ENCODE measurements at regions not wholly inside any gene's neighbourhood (a gene's known extent, or its start where the extent isn't known, plus 50 kb on each side); places are given as distances from the start of the nearest gene placed in this dataset.

DNA sequence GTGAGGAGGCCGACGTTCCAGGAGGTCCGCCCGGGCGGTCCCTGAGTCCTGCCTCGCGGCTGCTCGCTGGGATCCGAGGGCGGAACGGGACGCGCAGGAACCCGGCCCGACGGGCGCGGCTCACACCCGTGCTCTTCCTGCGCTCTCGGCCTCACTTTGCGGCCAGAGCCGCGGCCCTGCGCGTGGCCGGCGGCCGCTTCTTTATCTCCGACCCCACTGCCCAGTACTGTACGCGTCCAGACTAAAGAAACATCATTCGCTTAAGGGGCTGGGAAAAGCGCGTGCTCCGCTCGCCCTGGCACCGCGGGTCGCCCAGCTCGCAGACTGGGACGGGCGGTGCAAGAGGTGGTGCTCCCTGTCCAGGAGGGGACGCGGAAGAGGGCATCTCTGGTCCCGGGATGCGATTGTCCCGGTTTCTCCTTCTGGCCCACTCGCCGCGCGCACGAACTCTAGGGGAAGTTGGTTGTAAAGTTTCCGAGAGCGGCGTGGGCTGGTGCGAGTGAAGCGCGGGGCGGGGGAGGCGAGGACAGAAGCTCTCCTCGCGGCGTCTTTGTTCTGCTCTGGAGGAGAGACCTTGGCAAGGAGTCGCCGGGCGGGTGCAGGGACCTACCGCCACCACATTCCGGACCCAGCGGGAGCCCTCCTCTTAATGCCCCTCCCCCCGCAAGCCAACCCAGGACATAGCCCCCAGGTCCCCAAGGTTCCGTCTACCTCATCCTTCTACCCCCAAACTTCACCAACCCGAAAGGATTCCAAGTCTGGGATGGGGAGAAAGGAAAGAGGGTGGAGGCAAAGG lies 71.0 kb downstream of the SOX4 start:
- H3K27me3 ChIP-seq (ENCODE audit: low read depth) = peaks cover 54% of the 10 kb centered on the region
- no peak overlapping the region for H3K27ac ChIP-seq
- peak; percentile 53 for DNase-seq
- peak overlapping the region; percentile 59 for H3K4me3 ChIP-seq
- peak; percentile 57 to 67 for ATAC-seq
- intact Hi-C loops (cut with DNase I) = no loop called here
- no peaks in the 10 kb centered on the region for H3K36me3 ChIP-seq
- H3K4me1 ChIP-seq = peaks cover 36% of the 10 kb centered on the region
- TF ChIP-seq, protein P1, sequence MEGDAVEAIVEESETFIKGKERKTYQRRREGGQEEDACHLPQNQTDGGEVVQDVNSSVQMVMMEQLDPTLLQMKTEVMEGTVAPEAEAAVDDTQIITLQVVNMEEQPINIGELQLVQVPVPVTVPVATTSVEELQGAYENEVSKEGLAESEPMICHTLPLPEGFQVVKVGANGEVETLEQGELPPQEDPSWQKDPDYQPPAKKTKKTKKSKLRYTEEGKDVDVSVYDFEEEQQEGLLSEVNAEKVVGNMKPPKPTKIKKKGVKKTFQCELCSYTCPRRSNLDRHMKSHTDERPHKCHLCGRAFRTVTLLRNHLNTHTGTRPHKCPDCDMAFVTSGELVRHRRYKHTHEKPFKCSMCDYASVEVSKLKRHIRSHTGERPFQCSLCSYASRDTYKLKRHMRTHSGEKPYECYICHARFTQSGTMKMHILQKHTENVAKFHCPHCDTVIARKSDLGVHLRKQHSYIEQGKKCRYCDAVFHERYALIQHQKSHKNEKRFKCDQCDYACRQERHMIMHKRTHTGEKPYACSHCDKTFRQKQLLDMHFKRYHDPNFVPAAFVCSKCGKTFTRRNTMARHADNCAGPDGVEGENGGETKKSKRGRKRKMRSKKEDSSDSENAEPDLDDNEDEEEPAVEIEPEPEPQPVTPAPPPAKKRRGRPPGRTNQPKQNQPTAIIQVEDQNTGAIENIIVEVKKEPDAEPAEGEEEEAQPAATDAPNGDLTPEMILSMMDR (IDR thresholded peaks at IDR 0.05) = no peak
- no peaks in the 10 kb centered on the region for H3K9me3 ChIP-seq

DNA sequence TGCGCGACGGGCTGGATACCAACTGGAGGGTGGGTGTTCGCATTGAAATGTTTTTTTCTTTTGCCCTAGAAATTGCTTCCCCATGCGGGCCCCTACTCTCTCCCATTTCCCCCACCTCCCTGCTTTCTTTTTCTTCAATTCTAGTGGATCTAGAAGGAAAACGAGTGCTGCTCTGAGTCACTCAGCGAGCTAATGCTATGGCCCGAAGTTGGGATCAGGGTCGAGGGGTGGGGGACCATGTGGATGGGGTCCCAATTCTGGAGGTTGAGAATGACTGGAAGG lies 71.5 kb downstream of the SOX4 start:
- intact Hi-C loops (cut with DNase I) = no loop called here
- TF ChIP-seq, protein P1 (IDR thresholded peaks at IDR 0.05) = no peak

DNA sequence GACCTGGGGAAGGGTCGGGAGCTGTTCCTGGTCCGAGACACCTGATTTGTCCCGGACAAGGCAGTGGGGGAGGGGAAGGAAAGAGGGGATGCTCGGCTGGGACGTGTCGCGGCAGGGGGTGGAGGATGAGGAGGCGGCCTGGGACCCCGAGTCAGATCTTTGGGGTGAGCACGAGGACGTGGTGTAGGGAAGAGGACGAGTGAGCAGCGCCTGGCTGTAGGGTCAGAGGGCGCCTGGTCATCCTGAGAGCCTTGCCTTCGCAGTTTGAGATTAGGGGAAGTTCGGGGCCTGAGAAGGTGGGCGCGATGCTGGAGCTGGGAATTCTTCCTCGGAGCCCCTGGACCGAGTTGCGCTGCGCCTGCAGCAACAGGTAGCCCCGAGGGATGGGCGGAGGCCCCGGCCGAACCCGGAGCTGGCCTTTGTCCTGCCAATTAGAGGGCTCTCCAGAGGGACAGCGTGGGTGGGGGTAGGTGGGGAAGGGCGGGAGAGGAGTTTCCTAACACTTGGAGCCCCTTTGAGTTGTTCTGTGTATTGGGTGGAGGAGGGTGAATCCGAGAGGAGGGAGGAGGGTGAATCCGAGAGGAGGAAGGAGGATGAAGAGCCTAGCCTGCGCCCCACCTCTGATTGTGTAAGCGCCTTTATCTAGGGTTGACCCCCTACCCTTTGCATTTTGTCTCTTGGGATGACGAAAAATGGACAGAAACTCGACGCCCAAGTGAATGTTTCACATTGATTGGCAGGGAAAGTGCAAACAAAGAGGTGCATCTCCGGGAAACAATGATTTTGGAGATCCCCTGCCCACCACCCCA lies 72.0 kb downstream of the SOX4 start:
- Histone ChIP-seq H3K4me3 (peak overlapping the region; percentile 59), H3K27ac (no peak overlapping the region), H3K4me1 (peaks cover 36% of the 10 kb centered on the region), H3K27me3 (ENCODE audit: low read depth) (peaks cover 54% of the 10 kb centered on the region), H3K9me3 (no peaks in the 10 kb centered on the region), H3K36me3 (no peaks in the 10 kb centered on the region)
- intact Hi-C loops (cut with DNase I) = no loop called here
- TF ChIP-seq, protein P1 (IDR thresholded peaks at IDR 0.05) = no peak
- DNase-seq (no peak), ATAC-seq (peak; percentile 34)

More for the DNA sequence above, 71.5 kb downstream of the SOX4 start:
- no peak overlapping the region for H3K27ac ChIP-seq
- no peaks in the 10 kb centered on the region for H3K9me3 ChIP-seq
- DNase-seq (no peak), ATAC-seq (peak; percentile 7 to 19)
- peaks cover 54% of the 10 kb centered on the region for H3K27me3 ChIP-seq (ENCODE audit: low read depth)
- H3K36me3 ChIP-seq = no peaks in the 10 kb centered on the region
- H3K4me1 ChIP-seq = peaks cover 36% of the 10 kb centered on the region
- peak overlapping the region; percentile 59 for H3K4me3 ChIP-seq

DNA sequence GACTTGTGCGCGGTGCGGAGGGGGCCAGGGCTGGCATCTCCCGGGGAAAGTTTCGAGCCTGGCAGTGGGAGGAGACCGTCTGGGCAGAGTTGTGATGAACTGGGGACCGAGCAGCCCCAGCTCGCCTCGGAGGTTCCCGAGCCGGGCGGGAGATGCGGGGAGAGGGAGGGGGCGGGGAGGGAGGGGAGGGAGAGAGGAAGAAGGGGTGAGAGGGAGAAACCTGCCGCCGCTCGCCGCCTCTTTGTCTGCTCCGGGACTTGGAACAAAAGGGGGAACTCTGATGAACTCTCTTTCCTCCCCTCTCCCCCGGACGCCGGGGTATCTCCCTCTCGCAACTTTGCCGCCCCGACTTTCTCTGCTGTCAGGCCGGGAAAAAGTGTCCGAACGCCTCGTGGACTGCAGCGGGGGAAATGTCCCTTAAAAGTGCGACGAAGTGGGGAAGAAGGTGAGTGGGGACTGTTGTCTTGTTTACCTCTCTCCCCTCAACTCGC lies 72.7 kb downstream of the SOX4 start:
- peak; percentile 30 to 39 for ATAC-seq
- Histone ChIP-seq H3K27me3 (ENCODE audit: low read depth) (peaks cover 54% of the 10 kb centered on the region), H3K27ac (peak overlapping the region; percentile 26), H3K4me3 (peak overlapping the region; percentile 59), H3K4me1 (peaks cover 36% of the 10 kb centered on the region), H3K9me3 (no peaks in the 10 kb centered on the region), H3K36me3 (no peaks in the 10 kb centered on the region)
- TF ChIP-seq, protein P1 (IDR thresholded peaks at IDR 0.05) = no peak
- DNase-seq = no peak
- intact Hi-C loops (cut with DNase I) = no loop called here

DNA sequence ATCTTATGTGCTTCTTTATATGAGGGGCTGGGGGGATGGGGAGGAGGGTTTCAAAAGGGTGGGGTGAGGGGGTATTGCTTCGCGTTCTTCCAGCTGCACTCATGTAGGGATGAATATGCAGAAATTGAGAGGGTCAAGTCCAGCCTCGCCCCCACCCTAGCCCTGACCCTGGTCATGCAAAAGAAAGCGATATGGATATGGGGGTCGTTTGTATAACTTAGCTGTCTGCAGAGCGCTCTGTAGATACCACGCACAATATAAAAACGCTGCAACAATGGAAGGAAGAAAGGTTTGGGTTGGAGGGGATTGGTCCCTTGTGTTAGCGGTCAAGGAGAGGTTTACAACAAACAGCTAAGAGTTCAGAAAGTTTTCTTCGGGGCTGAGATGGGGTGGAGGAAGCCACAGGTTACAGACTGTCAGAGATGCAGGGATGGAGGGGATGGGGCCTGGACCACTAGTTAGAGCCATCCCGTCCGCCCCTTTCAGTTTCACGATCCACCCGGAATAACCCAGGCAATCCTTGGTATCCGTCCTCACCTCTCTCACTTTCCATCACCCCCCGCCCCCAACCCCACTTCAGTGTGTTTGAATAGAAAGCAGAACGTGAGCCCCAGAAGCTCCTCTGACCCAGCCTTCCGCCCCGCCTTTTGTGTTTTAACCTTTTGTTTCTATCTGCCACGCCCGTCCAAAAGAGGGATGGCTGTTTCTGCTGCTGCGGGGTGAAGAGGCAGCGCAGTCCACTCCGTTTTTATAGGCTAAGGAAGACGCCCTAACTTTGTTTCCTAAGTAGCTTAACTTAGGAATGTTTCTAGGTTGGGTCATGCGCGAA lies 73.5 kb downstream of the SOX4 start:
- intact Hi-C loops (cut with DNase I) = no loop called here
- Histone ChIP-seq H3K27ac (peak overlapping the region; percentile 26), H3K4me1 (peaks cover 36% of the 10 kb centered on the region), H3K27me3 (ENCODE audit: low read depth) (peaks cover 54% of the 10 kb centered on the region), H3K4me3 (peak overlapping the region; percentile 59), H3K36me3 (no peaks in the 10 kb centered on the region), H3K9me3 (no peaks in the 10 kb centered on the region)
- TF ChIP-seq, protein P1 (IDR thresholded peaks at IDR 0.05) = no peak
- ATAC-seq (peak; percentile 9 to 20), DNase-seq (no peak)

Data from lower lobe of right lung (tissue), 2 donors.